Ishikawa (cell line): ENCODE measurements at regions not wholly inside any gene's neighbourhood (a gene's known extent, or its start where the extent isn't known, plus 50 kb on each side); places are given as distances from the start of the nearest gene placed in this dataset.

ENCODE experiments used
- CEBPB ChIP-seq: IDR thresholded peaks from 2 replicates; pipeline ENCODE4 v1.6.1; 2012
- CREB1 ChIP-seq: IDR thresholded peaks from 2 replicates; pipeline ENCODE4 v1.6.1; 2012; ENCODE audit warnings: low read depth
- EGR1 ChIP-seq: IDR thresholded peaks from 2 replicates; pipeline ENCODE4 v1.6.1; 2012
- EP300 ChIP-seq: IDR thresholded peaks from 2 replicates; pipeline ENCODE4 v1.6.1; 2012; ENCODE audit warnings: borderline replicate concordance
- FOXM1 ChIP-seq: IDR thresholded peaks from 2 replicates; pipeline ENCODE4 v1.6.1; 2012; ENCODE audit warnings: low read depth, borderline replicate concordance
- MAX ChIP-seq: IDR thresholded peaks from 2 replicates; pipeline ENCODE4 v1.6.1; 2012
- NFIC ChIP-seq: IDR thresholded peaks from 2 replicates; pipeline ENCODE4 v1.6.1; 2012
- RAD21 ChIP-seq: IDR thresholded peaks from 2 replicates; pipeline ENCODE4 v1.6.1; 2012; ENCODE audit warnings: low read depth
- TAF1 ChIP-seq: IDR thresholded peaks from 2 replicates; pipeline ENCODE4 v1.6.1; 2012; ENCODE audit warnings: low read depth, mild to moderate bottlenecking
- TCF12 ChIP-seq: IDR thresholded peaks from 2 replicates; pipeline ENCODE4 v1.6.1; 2012; ENCODE audit warnings: low read depth
- TEAD4 ChIP-seq: IDR thresholded peaks from 2 replicates; pipeline ENCODE4 v1.6.1; 2012
- USF1 ChIP-seq: IDR thresholded peaks from 2 replicates; pipeline ENCODE4 v1.6.1; 2012
- YY1 ChIP-seq: IDR thresholded peaks from 2 replicates; pipeline ENCODE4 v1.6.1; 2012; ENCODE audit warnings: low read depth
- ZBTB7A ChIP-seq: IDR thresholded peaks from 2 replicates; pipeline ENCODE4 v1.6.1; 2012; ENCODE audit warnings: low read depth
- TF ChIP-seq, protein P1 (sequence below): IDR thresholded peaks from 2 replicates; pipeline ENCODE4 v1.6.1; 2012; ENCODE audit warnings: low read depth, mild to moderate bottlenecking

- TF ChIP-seq MAX = no peak
- no peak for TF ChIP-seq NFIC
- TF ChIP-seq FOXM1 = no peak
- TF ChIP-seq CREB1 = no peak
- TF ChIP-seq, protein P1, sequence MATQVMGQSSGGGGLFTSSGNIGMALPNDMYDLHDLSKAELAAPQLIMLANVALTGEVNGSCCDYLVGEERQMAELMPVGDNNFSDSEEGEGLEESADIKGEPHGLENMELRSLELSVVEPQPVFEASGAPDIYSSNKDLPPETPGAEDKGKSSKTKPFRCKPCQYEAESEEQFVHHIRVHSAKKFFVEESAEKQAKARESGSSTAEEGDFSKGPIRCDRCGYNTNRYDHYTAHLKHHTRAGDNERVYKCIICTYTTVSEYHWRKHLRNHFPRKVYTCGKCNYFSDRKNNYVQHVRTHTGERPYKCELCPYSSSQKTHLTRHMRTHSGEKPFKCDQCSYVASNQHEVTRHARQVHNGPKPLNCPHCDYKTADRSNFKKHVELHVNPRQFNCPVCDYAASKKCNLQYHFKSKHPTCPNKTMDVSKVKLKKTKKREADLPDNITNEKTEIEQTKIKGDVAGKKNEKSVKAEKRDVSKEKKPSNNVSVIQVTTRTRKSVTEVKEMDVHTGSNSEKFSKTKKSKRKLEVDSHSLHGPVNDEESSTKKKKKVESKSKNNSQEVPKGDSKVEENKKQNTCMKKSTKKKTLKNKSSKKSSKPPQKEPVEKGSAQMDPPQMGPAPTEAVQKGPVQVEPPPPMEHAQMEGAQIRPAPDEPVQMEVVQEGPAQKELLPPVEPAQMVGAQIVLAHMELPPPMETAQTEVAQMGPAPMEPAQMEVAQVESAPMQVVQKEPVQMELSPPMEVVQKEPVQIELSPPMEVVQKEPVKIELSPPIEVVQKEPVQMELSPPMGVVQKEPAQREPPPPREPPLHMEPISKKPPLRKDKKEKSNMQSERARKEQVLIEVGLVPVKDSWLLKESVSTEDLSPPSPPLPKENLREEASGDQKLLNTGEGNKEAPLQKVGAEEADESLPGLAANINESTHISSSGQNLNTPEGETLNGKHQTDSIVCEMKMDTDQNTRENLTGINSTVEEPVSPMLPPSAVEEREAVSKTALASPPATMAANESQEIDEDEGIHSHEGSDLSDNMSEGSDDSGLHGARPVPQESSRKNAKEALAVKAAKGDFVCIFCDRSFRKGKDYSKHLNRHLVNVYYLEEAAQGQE = no peak
- no peak for TF ChIP-seq YY1
Measured at GRCh38 chr1:65524931-65525265, 104.4 kb downstream of the LEPR start.

DNA sequence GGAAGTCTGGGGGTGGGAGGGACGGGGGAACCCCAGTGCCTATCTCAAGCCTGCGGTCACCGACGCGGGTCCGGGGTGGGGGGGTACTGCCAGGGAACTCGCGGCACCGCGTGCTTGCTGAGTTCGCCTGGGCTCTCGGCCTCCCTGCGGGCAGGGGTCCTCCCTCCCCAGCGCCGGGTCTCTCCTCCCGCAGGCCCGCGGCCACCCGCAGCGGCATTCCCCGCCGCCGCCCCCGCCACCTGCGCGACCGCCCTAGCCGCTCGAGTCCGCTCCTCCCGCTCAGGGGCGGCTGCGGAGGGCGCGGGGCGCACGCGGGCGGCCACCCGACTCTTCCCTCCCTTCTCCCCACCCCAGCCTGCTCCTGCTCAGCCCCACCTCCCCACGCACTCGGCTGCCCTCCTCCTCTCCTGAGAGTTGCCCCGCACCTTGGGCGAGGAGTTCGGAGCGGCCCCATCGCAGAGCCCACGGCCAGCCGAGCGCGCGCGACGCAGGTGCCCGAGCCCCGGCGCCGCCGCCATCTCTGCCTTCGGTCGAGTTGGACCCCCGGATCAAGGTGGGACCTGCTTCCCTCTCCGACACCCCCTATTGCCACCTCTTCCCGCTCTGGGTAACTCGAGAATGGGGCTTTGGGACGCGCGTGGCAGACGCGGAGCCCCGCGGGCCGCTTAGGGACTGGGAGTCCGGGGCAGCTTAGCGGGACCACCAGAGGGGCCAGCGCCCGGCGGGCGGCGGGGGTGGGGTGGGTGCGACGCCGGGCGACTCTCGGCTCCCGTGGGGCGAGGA lies 105.0 kb downstream of the LEPR start:
- TF ChIP-seq MAX = no peak
- TF ChIP-seq ZBTB7A = no peak
- TF ChIP-seq USF1 = no peak
- TF ChIP-seq EP300 = no peak
- no peak for TF ChIP-seq TCF12
- no peak for TF ChIP-seq TAF1
- TF ChIP-seq EGR1 = no peak
- no peak for TF ChIP-seq CEBPB
- no peak for TF ChIP-seq TEAD4
- no peak for TF ChIP-seq RAD21
- TF ChIP-seq, protein P1 = no peak

DNA sequence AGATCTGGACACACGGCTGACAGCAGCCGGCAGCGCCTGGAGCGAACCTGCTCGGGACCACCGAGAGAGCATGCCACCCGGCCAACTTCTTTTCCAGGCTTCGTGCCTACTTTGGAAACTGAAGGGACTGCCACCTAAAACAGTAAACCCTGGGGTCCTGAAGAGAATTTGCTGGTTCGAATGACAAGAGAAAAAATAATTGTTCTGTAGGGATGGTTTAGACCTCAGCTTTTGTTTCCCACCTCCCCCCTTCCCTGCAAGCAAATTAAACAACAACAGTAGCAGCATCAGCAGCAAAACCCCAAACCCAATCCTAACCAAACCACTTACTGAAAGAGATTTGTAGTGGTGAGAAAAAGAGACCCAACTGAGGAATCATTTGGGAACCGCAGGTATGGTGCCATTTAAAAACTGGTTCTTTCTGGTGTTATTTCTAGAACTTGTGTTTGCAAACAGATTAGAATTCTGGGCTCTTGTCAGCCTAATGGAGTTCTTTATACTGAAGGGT lies 105.6 kb downstream of the LEPR start:
- TF ChIP-seq EGR1 = no peak
- no peak for TF ChIP-seq EP300
- TF ChIP-seq TEAD4 = no peak
- TF ChIP-seq NFIC = no peak
- TF ChIP-seq ZBTB7A = no peak
- no peak for TF ChIP-seq FOXM1
- TF ChIP-seq MAX = no peak
- no peak for TF ChIP-seq YY1

- TF ChIP-seq CREB1 = no peak
Measured at GRCh38 chr1:65527190-65527589, 106.7 kb downstream of the LEPR start.

DNA sequence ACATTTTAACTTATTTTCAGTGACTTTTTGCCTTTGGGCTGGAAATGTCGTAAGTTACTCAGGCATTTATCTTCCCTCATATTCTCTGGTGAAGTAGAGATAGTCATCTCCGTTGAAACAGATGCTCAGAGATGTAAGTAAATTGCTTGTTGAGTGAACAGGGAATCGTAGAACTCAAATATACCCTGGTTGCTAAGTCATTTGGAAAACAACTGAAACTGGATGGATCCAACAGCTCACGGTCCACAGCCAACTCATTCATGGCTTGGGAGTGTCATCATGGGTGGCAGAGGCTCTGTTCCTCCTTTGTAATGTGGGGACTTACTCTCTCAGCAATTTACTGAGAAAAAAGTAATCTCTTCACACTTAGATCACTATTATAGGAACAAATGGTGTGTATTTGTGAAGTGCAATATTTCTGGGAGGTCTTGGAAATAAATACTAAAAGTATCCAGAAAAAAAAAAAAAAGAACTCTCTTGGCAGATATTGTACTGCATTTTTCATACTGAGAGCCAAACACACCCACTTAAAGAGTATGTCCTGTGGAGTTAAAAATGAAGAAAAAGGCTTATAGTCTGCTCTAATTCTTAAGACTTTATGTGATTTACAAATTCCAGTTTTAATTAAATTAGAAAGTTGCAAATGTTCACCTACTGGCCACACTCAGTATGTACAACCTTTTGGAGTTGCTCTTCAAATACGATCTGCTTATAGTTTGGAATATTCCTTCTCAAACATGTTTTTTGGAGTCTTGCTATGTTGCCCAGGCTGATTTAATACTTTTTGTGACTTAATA lies 107.4 kb downstream of the LEPR start:
- no peak for TF ChIP-seq ZBTB7A
- TF ChIP-seq RAD21 = no peak
- no peak for TF ChIP-seq CEBPB
- TF ChIP-seq NFIC = no peak
- no peak for TF ChIP-seq EP300
- TF ChIP-seq TEAD4 = no peak
- no peak for TF ChIP-seq EGR1
- no peak for TF ChIP-seq FOXM1
- TF ChIP-seq, protein P1 = no peak
- TF ChIP-seq USF1 = no peak
- no peak for TF ChIP-seq CREB1
- no peak for TF ChIP-seq YY1
